Caco-2 (cell line): ENCODE measurements at regions not wholly inside any gene's neighbourhood (a gene's known extent, or its start where the extent isn't known, plus 50 kb on each side); places are given as distances from the start of the nearest gene placed in this dataset.

Experiments
- BruUV-seq: library from RNA; stranded (reverse); fragments of 400-500 nt; replicated peaks from 2 replicates; lab custom pipeline; 2021; lab: Mats Ljungman, UMichigan
- CTCF ChIA-PET: fragments of 300-600 bp; sonication (Branson Sonifier 250); formaldehyde crosslinking; loops from one replicate; lab custom pipeline; 2022; ENCODE audit warnings: antibody characterized with exemption; lab: Charles Lee
- POLR2A ChIA-PET: fragments of 300-600 bp; sonication (Branson Sonifier 250); formaldehyde crosslinking; loops from one replicate; lab custom pipeline; 2022; ENCODE audit warnings: antibody characterized with exemption; lab: Charles Lee
- DNase-seq, 2 experiments: peaks; one replicate each; pipeline versions ENCODE4 v3.0.0 to v3.0.0-alpha.2; 2020 to 2022
- H3K27me3 ChIP-seq: replicated peaks from 2 replicates; pipeline ENCODE4 v1.6.0; 2011; ENCODE audit warnings: low read length; ENCODE audit not compliant: control insufficient read depth, insufficient read depth
- H3K36me3 ChIP-seq: 2 replicates; pipeline ENCODE4 v1.5.1; 2011; ENCODE audit warnings: low read length; ENCODE audit not compliant: control insufficient read depth, insufficient read depth
- H3K4me1 ChIP-seq: fragments of 250-450 bp; sonication (Bioruptor Pico); 2 replicates; pipeline ENCODE4 v1.5.1; 2020; ENCODE audit warnings: mild to moderate bottlenecking
- H3K4me3 ChIP-seq: 2 replicates; pipeline ENCODE4 v1.5.1; 2011; ENCODE audit warnings: low read depth, mild to moderate bottlenecking, control low read depth, low read length
- H3K9me3 ChIP-seq: fragments of 250-450 bp; sonication (Bioruptor Pico); 2 replicates; pipeline ENCODE4 v1.5.1; 2020; ENCODE audit warnings: mild to moderate bottlenecking, moderate library complexity
- H3K27ac Mint-ChIP-seq: one replicate; pipeline ENCODE4 v1.8.0; 2022; ENCODE audit warnings: mixed read lengths; ENCODE audit not compliant: unreplicated experiment
- H3K27me3 Mint-ChIP-seq: one replicate; pipeline ENCODE4 v1.8.0; 2022; ENCODE audit warnings: mixed read lengths; ENCODE audit not compliant: insufficient read depth, unreplicated experiment
- H3K36me3 Mint-ChIP-seq: one replicate; pipeline ENCODE4 v1.8.0; 2022; ENCODE audit warnings: mild to moderate bottlenecking, mixed read lengths; ENCODE audit not compliant: insufficient read depth, unreplicated experiment
- H3K4me1 Mint-ChIP-seq: one replicate; pipeline ENCODE4 v1.8.0; 2022; ENCODE audit warnings: low read depth, mixed read lengths; ENCODE audit not compliant: unreplicated experiment
- H3K4me3 Mint-ChIP-seq: one replicate; pipeline ENCODE4 v1.8.0; 2022; ENCODE audit warnings: mild to moderate bottlenecking, moderate library complexity, mixed read lengths; ENCODE audit not compliant: unreplicated experiment
- H3K9me3 Mint-ChIP-seq: one replicate; pipeline ENCODE4 v1.8.0; 2022; ENCODE audit warnings: mixed read lengths; ENCODE audit not compliant: unreplicated experiment
- CTCF ChIP-seq, 2 experiments: fragments of 200-600 bp in 1 of 2; IDR thresholded peaks; 1 replicate in 1 of 2; 2 replicates in 1 of 2; pipeline versions ENCODE4 v1.5.1 to v1.8.0; 2011 to 2022; ENCODE audit warnings: antibody characterized with exemption in 1 of 2, control low read depth in 1 of 2, inconsistent platforms in 1 of 2, low read depth in 1 of 2, low read length in 1 of 2, mild to moderate bottlenecking in 1 of 2, moderate library complexity in 1 of 2; ENCODE audit not compliant: insufficient read depth in 1 of 2, severe bottlenecking in 1 of 2, unreplicated experiment in 1 of 2
- intact Hi-C: fragments of 100-400 bp; cut with micrococcal nuclease; formaldehyde crosslinking; loops from one replicate; pipeline ENCODE4 v1.10.0; 2022; ENCODE audit not compliant: unreplicated experiment

GRCh38 chr11:112885744-112886433, 75.3 kb upstream of the NCAM1 start:
- Mint-ChIP-seq H3K4me3 (no peak overlapping the region), H3K27ac (no peak overlapping the region), H3K27me3 (peaks cover 10% of the 10 kb centered on the region), H3K9me3 (no peaks in the 10 kb centered on the region), H3K4me1 (no peaks in the 10 kb centered on the region), H3K36me3 (no peaks in the 10 kb centered on the region)
- TF ChIP-seq CTCF (IDR thresholded peaks at IDR 0.05; ENCODE audit: insufficient read depth in 1 of 2, low read depth in 1 of 2, low read length in 1 of 2, severe bottlenecking in 1 of 2, unreplicated experiment in 1 of 2), result no peak
- CTCF ChIA-PET, result no interaction called here
- BruUV-seq, result no TSS peak
- intact Hi-C loops, result no loop called here
- H3K27me3 ChIP-seq, result peaks cover 3% of the 10 kb centered on the region; the same call in 1 of the 2 replicates
- DNase-seq, result no peak
- no peak overlapping the region for H3K4me3 ChIP-seq
- POLR2A ChIA-PET, result no interaction called here
- no peaks in the 10 kb centered on the region for H3K36me3 ChIP-seq
- no peaks in the 10 kb centered on the region for H3K4me1 ChIP-seq
- no peaks in the 10 kb centered on the region for H3K9me3 ChIP-seq

GRCh38 chr11:112886434-112887370, 74.5 kb upstream of the NCAM1 start:
- CTCF ChIA-PET, result no interaction called here
- Mint-ChIP-seq H3K27ac (no peak overlapping the region), H3K9me3 (no peaks in the 10 kb centered on the region), H3K4me1 (no peaks in the 10 kb centered on the region), H3K36me3 (no peaks in the 10 kb centered on the region), H3K27me3 (peaks cover 9% of the 10 kb centered on the region), H3K4me3 (no peak overlapping the region)
- no peaks in the 10 kb centered on the region for H3K9me3 ChIP-seq
- H3K36me3 ChIP-seq, result no peaks in the 10 kb centered on the region
- intact Hi-C loops, result no loop called here
- POLR2A ChIA-PET, result no interaction called here
- no peak overlapping the region for H3K4me3 ChIP-seq
- TF ChIP-seq CTCF (IDR thresholded peaks at IDR 0.05; ENCODE audit: insufficient read depth in 1 of 2, low read depth in 1 of 2, low read length in 1 of 2, severe bottlenecking in 1 of 2, unreplicated experiment in 1 of 2), result no peak
- BruUV-seq, result no TSS peak
- no peaks in the 10 kb centered on the region for H3K4me1 ChIP-seq
- H3K27me3 ChIP-seq, result no peaks in the 10 kb centered on the region
- no peak for DNase-seq

GRCh38 chr11:112889446-112889845, 71.8 kb upstream of the NCAM1 start:
- no peaks in the 10 kb centered on the region for H3K9me3 Mint-ChIP-seq
- H3K27me3 ChIP-seq, result no peaks in the 10 kb centered on the region; the same call in 1 of the 2 replicates
- no peak overlapping the region for H3K4me3 Mint-ChIP-seq
- H3K27me3 Mint-ChIP-seq, result peaks cover 22% of the 10 kb centered on the region
- no peaks in the 10 kb centered on the region for H3K4me1 Mint-ChIP-seq
- no peak for DNase-seq
- no peak for TF ChIP-seq CTCF (IDR thresholded peaks at IDR 0.05; ENCODE audit: insufficient read depth in 1 of 2, low read depth in 1 of 2, low read length in 1 of 2, severe bottlenecking in 1 of 2, unreplicated experiment in 1 of 2)
- no peaks in the 10 kb centered on the region for H3K36me3 ChIP-seq
- CTCF ChIA-PET, result no interaction called here
- POLR2A ChIA-PET, result no interaction called here
- H3K36me3 Mint-ChIP-seq, result no peaks in the 10 kb centered on the region
- H3K27ac Mint-ChIP-seq, result no peak overlapping the region
- H3K9me3 ChIP-seq, result no peaks in the 10 kb centered on the region; the same call in 1 of the 2 replicates
- H3K4me1 ChIP-seq, result no peaks in the 10 kb centered on the region
- H3K4me3 ChIP-seq, result no peak overlapping the region
- no TSS peak for BruUV-seq
- intact Hi-C loops, result no loop called here
